ENCODE measurements at regions not wholly inside any gene's neighbourhood (a gene's known extent, or its start where the extent isn't known, plus 50 kb on each side); places are given as distances from the start of the nearest gene placed in this dataset.

DNA sequence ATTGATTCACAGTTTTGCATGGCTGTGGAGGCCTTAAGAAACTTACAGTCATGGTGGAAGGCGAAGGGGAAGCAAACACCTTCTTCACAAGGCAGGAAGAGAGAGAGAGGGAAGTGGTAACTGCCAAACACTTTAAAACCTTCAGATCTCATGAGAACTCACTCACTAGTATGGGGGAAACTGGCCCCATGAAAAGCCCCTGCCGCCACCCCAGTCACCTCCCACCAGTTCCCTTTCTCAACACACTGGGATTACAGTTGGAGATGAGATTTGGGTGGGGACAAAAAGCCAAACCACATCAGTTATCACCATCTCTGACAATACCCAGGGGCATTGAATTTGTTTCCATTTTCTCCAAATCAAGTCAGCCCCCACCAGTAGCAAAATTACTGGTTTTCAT is 740.4 kb downstream of the GATA3 start:
- no peaks in the 10 kb centered on the region for H3K9me3 ChIP-seq
- DNase-seq (no peak), ATAC-seq (no peak)
- TF ChIP-seq, protein P1, sequence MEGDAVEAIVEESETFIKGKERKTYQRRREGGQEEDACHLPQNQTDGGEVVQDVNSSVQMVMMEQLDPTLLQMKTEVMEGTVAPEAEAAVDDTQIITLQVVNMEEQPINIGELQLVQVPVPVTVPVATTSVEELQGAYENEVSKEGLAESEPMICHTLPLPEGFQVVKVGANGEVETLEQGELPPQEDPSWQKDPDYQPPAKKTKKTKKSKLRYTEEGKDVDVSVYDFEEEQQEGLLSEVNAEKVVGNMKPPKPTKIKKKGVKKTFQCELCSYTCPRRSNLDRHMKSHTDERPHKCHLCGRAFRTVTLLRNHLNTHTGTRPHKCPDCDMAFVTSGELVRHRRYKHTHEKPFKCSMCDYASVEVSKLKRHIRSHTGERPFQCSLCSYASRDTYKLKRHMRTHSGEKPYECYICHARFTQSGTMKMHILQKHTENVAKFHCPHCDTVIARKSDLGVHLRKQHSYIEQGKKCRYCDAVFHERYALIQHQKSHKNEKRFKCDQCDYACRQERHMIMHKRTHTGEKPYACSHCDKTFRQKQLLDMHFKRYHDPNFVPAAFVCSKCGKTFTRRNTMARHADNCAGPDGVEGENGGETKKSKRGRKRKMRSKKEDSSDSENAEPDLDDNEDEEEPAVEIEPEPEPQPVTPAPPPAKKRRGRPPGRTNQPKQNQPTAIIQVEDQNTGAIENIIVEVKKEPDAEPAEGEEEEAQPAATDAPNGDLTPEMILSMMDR (IDR thresholded peaks at IDR 0.05) = no peak
- H3K27me3 ChIP-seq = no peaks in the 10 kb centered on the region
- no peaks in the 10 kb centered on the region for H3K36me3 ChIP-seq
- no peak overlapping the region for H3K4me3 ChIP-seq
- H3K4me1 ChIP-seq = no peaks in the 10 kb centered on the region
- no peak overlapping the region for H3K27ac ChIP-seq
- intact Hi-C loops (cut with DNase I) = no loop called here

DNA sequence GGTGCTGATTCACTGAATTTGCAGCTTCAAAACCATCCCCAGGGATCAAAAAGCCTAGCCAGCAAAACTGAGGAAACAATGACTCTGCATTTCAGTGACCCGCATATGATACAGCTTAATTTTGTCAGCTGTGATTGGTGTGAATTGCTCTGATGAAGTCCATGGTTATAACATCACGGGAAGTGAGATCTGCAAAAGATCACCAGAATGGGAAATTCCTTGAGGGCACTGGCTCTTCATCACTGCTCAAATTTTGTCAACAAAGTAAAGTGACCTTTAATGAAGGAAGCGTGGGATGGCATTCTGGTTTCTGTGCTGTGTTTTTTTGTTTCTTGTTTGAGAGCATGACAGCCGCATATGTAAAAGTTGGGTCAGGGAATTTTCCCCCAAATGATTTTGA is 745.9 kb downstream of the GATA3 start:
- no peak for ATAC-seq

DNA sequence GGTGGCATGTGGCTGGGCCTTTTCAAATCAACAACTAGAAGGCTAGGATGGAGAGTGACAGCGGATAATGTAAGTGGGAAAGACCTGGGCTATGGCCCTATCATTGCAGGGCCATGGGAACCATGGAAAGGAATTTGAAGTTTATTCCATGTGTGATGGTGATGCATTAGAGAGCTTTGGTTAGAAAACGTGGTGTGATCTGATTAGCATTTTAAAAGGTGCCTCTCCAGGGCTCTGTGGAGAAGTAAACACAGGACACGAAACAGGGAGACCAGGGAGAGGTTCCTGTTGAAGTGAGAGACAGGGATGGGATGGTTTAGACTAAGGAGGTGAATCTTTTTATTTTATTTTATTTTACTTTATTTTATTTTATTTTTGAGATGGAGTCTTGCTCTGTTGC is 749.5 kb downstream of the GATA3 start:
- DNase-seq = no peak
- intact Hi-C loops (cut with DNase I) = no loop called here

More for the DNA sequence above, 745.9 kb downstream of the GATA3 start:
- Histone ChIP-seq H3K36me3 (no peaks in the 10 kb centered on the region), H3K4me3 (no peak overlapping the region), H3K27me3 (no peaks in the 10 kb centered on the region), H3K9me3 (no peaks in the 10 kb centered on the region), H3K27ac (no peak overlapping the region), H3K4me1 (no peaks in the 10 kb centered on the region)
- TF ChIP-seq, protein P1 (IDR thresholded peaks at IDR 0.05) = no peak
- intact Hi-C loops (cut with DNase I) = no loop called here
- no peak for DNase-seq

DNA sequence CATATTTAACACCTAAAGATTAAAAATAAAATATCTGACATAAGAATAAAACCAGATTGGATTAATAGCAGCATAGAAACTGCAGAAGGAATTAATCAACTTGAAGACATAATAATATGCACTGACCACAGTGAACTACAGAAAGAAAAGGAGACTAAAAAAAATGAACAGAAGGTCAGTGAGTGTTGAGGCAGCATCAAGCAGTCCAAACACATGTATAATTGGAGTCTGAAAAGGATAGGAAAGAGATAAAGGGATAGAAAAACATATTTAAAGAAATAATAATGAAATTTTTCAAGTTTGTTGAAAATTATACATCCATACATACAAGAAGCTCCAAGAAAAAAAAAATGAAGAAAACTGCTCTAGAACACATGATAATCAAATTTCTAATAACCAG is 756.2 kb downstream of the GATA3 start:
- no peaks in the 10 kb centered on the region for H3K27me3 ChIP-seq
- intact Hi-C loops (cut with DNase I) = no loop called here
- H3K36me3 ChIP-seq = no peaks in the 10 kb centered on the region
- no peaks in the 10 kb centered on the region for H3K4me1 ChIP-seq
- DNase-seq = no peak
- H3K9me3 ChIP-seq = peaks cover 0 to 6% of the 10 kb centered on the region in 2 donors
- H3K4me3 ChIP-seq = no peak overlapping the region
- TF ChIP-seq, protein P1 (IDR thresholded peaks at IDR 0.05) = no peak
- no peak for ATAC-seq
- H3K27ac ChIP-seq = no peak overlapping the region

More for the DNA sequence above, 749.5 kb downstream of the GATA3 start:
- Histone ChIP-seq H3K9me3 (no peaks in the 10 kb centered on the region), H3K4me3 (no peak overlapping the region), H3K36me3 (no peaks in the 10 kb centered on the region), H3K4me1 (no peaks in the 10 kb centered on the region), H3K27ac (no peak overlapping the region), H3K27me3 (no peaks in the 10 kb centered on the region)
- TF ChIP-seq, protein P1 (IDR thresholded peaks at IDR 0.05) = no peak
- no peak for ATAC-seq

DNA sequence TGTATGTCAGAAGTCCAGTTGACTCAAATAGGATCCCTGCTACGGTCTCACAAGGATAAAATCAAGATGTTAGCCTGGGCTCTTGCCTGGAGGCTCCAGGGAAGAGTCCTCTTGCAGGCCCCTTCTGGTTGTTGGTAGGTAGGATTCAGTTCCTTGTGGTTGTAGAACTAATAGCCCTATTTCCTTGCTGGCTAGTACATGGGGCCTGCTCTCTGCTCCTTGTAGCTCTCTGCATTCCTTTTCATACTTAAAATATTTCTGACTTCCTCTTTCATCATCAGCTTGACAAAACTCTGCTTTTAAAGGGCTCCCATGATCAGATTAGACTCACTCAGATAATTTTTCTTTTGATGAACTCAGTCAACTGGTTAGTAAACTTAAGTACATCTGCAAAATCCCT is 756.7 kb downstream of the GATA3 start:
- ATAC-seq (no peak), DNase-seq (no peak)
- H3K27me3 ChIP-seq = no peaks in the 10 kb centered on the region
- intact Hi-C loops (cut with DNase I) = no loop called here
- H3K4me1 ChIP-seq = no peaks in the 10 kb centered on the region
- H3K36me3 ChIP-seq = no peaks in the 10 kb centered on the region
- H3K27ac ChIP-seq = no peak overlapping the region
- TF ChIP-seq, protein P1 (IDR thresholded peaks at IDR 0.05) = no peak
- H3K4me3 ChIP-seq = no peak overlapping the region
- peaks cover 0 to 6% of the 10 kb centered on the region in 2 donors for H3K9me3 ChIP-seq
